GM12878 (cell line): ENCODE measurements at regions not wholly inside any gene's neighbourhood (a gene's known extent, or its start where the extent isn't known, plus 50 kb on each side); places are given as distances from the start of the nearest gene placed in this dataset.
A peak's percentile ranks its signal among the peaks of the same experiment; 100 is the strongest.

Source experiments
- ATAC-seq: fragments of 200-7000 bp; cut with Tn5 transposase; 3 replicates; pipeline ENCODE4 v1.9.1; 2020; ENCODE audit warnings: mild to moderate bottlenecking, moderate library complexity
- BruUV-seq: library from RNA; stranded (reverse); fragments of 400-500 nt; replicated peaks from 2 replicates; lab custom pipeline; 2021; lab: Mats Ljungman, UMichigan
- CTCF ChIA-PET: fragments of 300-600 bp; sonication (Branson Sonifier 250); formaldehyde crosslinking; extraction: SDS; loops from one replicate; lab custom pipeline; 2021; ENCODE audit warnings: inconsistent platforms; lab: Yijun Ruan, JAX
- POLR2A ChIA-PET: fragments of 350-600 bp; formaldehyde crosslinking; extraction: SDS; loops from one replicate; lab custom pipeline; 2021; ENCODE audit warnings: inconsistent platforms; lab: Charles Lee
- RAD21 ChIA-PET: fragments of 300-600 bp; sonication (Branson Sonifier 250); formaldehyde crosslinking; loops from one replicate; lab custom pipeline; 2023; ENCODE audit warnings: antibody characterized with exemption; ENCODE audit not compliant: unreplicated experiment; lab: Charles Lee
- SMC1A ChIA-PET: fragments of 300-600 bp; sonication (Branson Sonifier 250); formaldehyde crosslinking; loops from one replicate; lab custom pipeline; 2023; ENCODE audit not compliant: unreplicated experiment, uncharacterized antibody; lab: Charles Lee
- DNase-seq: peaks from one replicate; pipeline ENCODE4 v3.0.0-alpha.2; 2011; ENCODE audit warnings: low read depth, low spot score
- FAIRE-seq: peaks from 3 replicates; lab custom pipeline; 2011; peaks lifted over from hg19 to GRCh38; lab: Jason Lieb, UNC
- H2AFZ ChIP-seq: 2 replicates; pipeline ENCODE4 v1.6.0; 2011; ENCODE audit warnings: low read depth, low read length, control low read depth; ENCODE audit not compliant: control insufficient read depth
- H3K27ac ChIP-seq: 2 replicates; pipeline ENCODE4 v1.5.1; 2011; ENCODE audit warnings: control low read depth; ENCODE audit not compliant: control insufficient read depth, insufficient read depth
- H3K27me3 ChIP-seq, 2 experiments: replicated peaks in 1 of 2; 2 replicates each; pipeline versions ENCODE4 v1.6.0 to v1.6.1; 2011; ENCODE audit warnings: low read length in 1 of 2; ENCODE audit not compliant: control insufficient read depth in 2 of 2, insufficient read depth in 2 of 2
- H3K36me3 ChIP-seq, 2 experiments: 2 replicates each; pipeline ENCODE4 v1.5.1; 2011; ENCODE audit warnings: low read length in 1 of 2; ENCODE audit not compliant: control insufficient read depth in 2 of 2, insufficient read depth in 2 of 2
- H3K4me1 ChIP-seq: 2 replicates; pipeline ENCODE4 v1.6.1; 2011; ENCODE audit warnings: mild to moderate bottlenecking, low read length, moderate library complexity, mixed read lengths; ENCODE audit not compliant: control insufficient read depth, insufficient read depth
- H3K4me2 ChIP-seq: 2 replicates; pipeline ENCODE4 v1.6.0; 2011; ENCODE audit warnings: control low read depth; ENCODE audit not compliant: control insufficient read depth, insufficient read depth
- H3K4me3 ChIP-seq: fragments of 200-600 bp; sonication (generic); 2 replicates; pipeline ENCODE4 v1.5.1; 2016
- H3K79me2 ChIP-seq: 2 replicates; pipeline ENCODE4 v1.6.0; 2011; ENCODE audit warnings: low read length; ENCODE audit not compliant: control insufficient read depth, insufficient read depth
- H3K9ac ChIP-seq: 2 replicates; pipeline ENCODE4 v1.8.0; 2011; ENCODE audit warnings: low read length, control low read depth, mixed read lengths; ENCODE audit not compliant: control insufficient read depth, insufficient read depth
- H3K9me3 ChIP-seq: replicated peaks from 3 replicates; pipeline ENCODE4 v1.5.1; 2011; ENCODE audit warnings: mild to moderate bottlenecking, low read length; ENCODE audit not compliant: control insufficient read depth, insufficient read depth
- H4K20me1 ChIP-seq: 2 replicates; pipeline ENCODE4 v1.6.0; 2011; ENCODE audit not compliant: control insufficient read depth, insufficient read depth
- BCLAF1 ChIP-seq: fragments of 450-650 bp; IDR thresholded peaks from 2 replicates; pipeline ENCODE4 v1.6.1; 2017; ENCODE audit warnings: antibody characterized with exemption, mild to moderate bottlenecking, moderate library complexity
- BHLHE40 ChIP-seq, 2 experiments: fragments of 450-650 bp in 1 of 2; IDR thresholded peaks; 2 replicates each; pipeline ENCODE4 v1.6.1; 2011 to 2017; ENCODE audit warnings: low read depth in 2 of 2, borderline replicate concordance in 1 of 2, improper control_type of control experiment in 1 of 2, low read length in 1 of 2, mild to moderate bottlenecking in 1 of 2
- CHD2 ChIP-seq: IDR thresholded peaks from 2 replicates; pipeline ENCODE4 v1.6.1; 2011; ENCODE audit warnings: low read depth, low read length, improper control_type of control experiment, borderline replicate concordance
- CTCF ChIP-seq, 3 experiments: IDR thresholded peaks in 2 of 3; conservative IDR thresholded peaks in 1 of 3; 2 replicates each; pipeline ENCODE4 v1.5.1; 2011; ENCODE audit warnings: low read depth in 3 of 3, low read length in 3 of 3, mild to moderate bottlenecking in 3 of 3, control low read depth in 2 of 3, moderate library complexity in 2 of 3, inconsistent platforms in 1 of 3, mixed read lengths in 1 of 3; ENCODE audit not compliant: control insufficient read depth in 2 of 3, insufficient read depth in 1 of 3; ENCODE audit errors: extremely low read depth in 1 of 3
- STAT1 ChIP-seq: fragments of 450-650 bp; conservative IDR thresholded peaks from 2 replicates; pipeline ENCODE4 v1.6.1; 2014; ENCODE audit warnings: antibody characterized with exemption, mild to moderate bottlenecking
- USF2 ChIP-seq: IDR thresholded peaks from 2 replicates; pipeline ENCODE4 v1.6.1; 2011; ENCODE audit warnings: low read depth, low read length, improper control_type of control experiment, borderline replicate concordance
- ZBTB33 ChIP-seq: fragments of 450-650 bp; IDR thresholded peaks from 2 replicates; pipeline ENCODE4 v1.6.1; 2017; ENCODE audit warnings: mild to moderate bottlenecking
- ZSCAN29 ChIP-seq: fragments of 450-650 bp; IDR thresholded peaks from 2 replicates; pipeline ENCODE4 v1.6.1; 2017; ENCODE audit warnings: mild to moderate bottlenecking, moderate library complexity
- WGBS: methylation state at CpG from one replicate; pipeline ENCODE4 v1.1.6; 2016; ENCODE audit warnings: low lambda C conversion rate; ENCODE audit not compliant: insufficient replicate concordance, insufficient coverage; ENCODE audit errors: missing lambda C conversion rate; 5-methylcytosine and 5-hydroxymethylcytosine counted together
- in situ Hi-C: fragments of 300-500 bp; cut with MboI; formaldehyde crosslinking; loops from 9 replicates; pipeline ENCODE4 v1.14.3; 2018; ENCODE audit warnings: mixed read lengths
- intact Hi-C: fragments of 100-400 bp; cut with micrococcal nuclease; formaldehyde crosslinking; loops from one replicate; pipeline ENCODE4 v1.14.2; 2022; ENCODE audit not compliant: unreplicated experiment

- TF ChIP-seq CTCF (IDR thresholded peaks at IDR 0.05 in 2 of 3, conservative IDR thresholded peaks at IDR 0.05 in 1 of 3; ENCODE audit: control insufficient read depth in 2 of 3, extremely low read depth in 1 of 3, insufficient read depth in 1 of 3, low read depth in 3 of 3, low read length in 3 of 3) (peak; percentile 83 to 87 (median 86)), STAT1 (no peak), CHD2 (no peak)
- TF ChIP-seq, all 136 proteins: peak for 16
Measured at GRCh38 chr3:106609666-106610301, 741.0 kb upstream of the CBLB start (continued).

GRCh38 chr3:106610362-106610959 lies 741.6 kb upstream of the CBLB start:
- Histone ChIP-seq H3K27ac (no peak overlapping the region), H3K4me2 (no peak overlapping the region), H3K4me3 (no peak overlapping the region), H2AFZ (no peak overlapping the region), H3K4me1 (peaks cover 5% of the 10 kb centered on the region), H4K20me1 (no peaks in the 10 kb centered on the region), H3K9me3 (peaks cover 14% of the 10 kb centered on the region), H3K36me3 (no peaks in the 10 kb centered on the region), H3K9ac (no peak overlapping the region), H3K27me3 (no peaks in the 10 kb centered on the region), H3K79me2 (no peaks in the 10 kb centered on the region)
- ChIA-PET POLR2A (no interaction called here), SMC1A (interaction anchor here (0.6 to 5.6 kb wide), 34 partner anchors 8 to 1082 kb away, joined by 3 to 74 read pairs (median 5); no protein-coding TSS in a partner anchor), RAD21 (interaction anchor here (0.6 to 5.9 kb wide), 24 partner anchors 15 to 1242 kb away, joined by 3 to 48 read pairs (median 4); no protein-coding TSS in a partner anchor), CTCF (interaction anchor here (0.6 to 5.0 kb wide), 36 partner anchors 13 to 1239 kb away, joined by 3 to 59 read pairs (median 4); no protein-coding TSS in a partner anchor)
- DNase-seq = no peak
- ATAC-seq = no peak
- in situ Hi-C loops = loop anchor here (10.0 to 25.0 kb wide), 2 partner anchors 748 to 936 kb away; partner anchors contain the start of gene CBLB
- intact Hi-C loops = loop anchor here (10.0 kb wide), 1 partner anchor 1236 kb away; no protein-coding TSS in a partner anchor
- 80% methylated on average over 2 of the region's 2 CpGs for WGBS
- BruUV-seq = no TSS peak
- FAIRE-seq = peak; percentile 27
- TF ChIP-seq CTCF (IDR thresholded peaks at IDR 0.05 in 2 of 3, conservative IDR thresholded peaks at IDR 0.05 in 1 of 3; ENCODE audit: control insufficient read depth in 2 of 3, extremely low read depth in 1 of 3, insufficient read depth in 1 of 3, low read depth in 3 of 3, low read length in 3 of 3) (no peak), USF2 (no peak), BHLHE40 (IDR thresholded peaks at IDR 0.05; ENCODE audit: borderline replicate concordance in 1 of 2, low read depth in 2 of 2, low read length in 1 of 2) (no peak), ZSCAN29 (no peak), BCLAF1 (no peak), ZBTB33 (no peak)
